ENCODE measurements at regions not wholly inside any gene's neighbourhood (a gene's known extent, or its start where the extent isn't known, plus 50 kb on each side); places are given as distances from the start of the nearest gene placed in this dataset.
A peak's percentile ranks its signal among the peaks of the same experiment; 100 is the strongest.
"Not testable (repeated sequence)": the region's sequence is repeated elsewhere in the genome, so short reads cannot be mapped to it uniquely, and the experiment has no call there.

GRCh38 chr9:61386035-61386815 is 196.4 kb downstream of the SPATA31A7 start:
- POLR2A ChIA-PET; H3K4me2 ChIP-seq (ENCODE audit: insufficient read depth, low read length); H4K20me1 ChIP-seq (replicated peaks; ENCODE audit: control insufficient read depth, extremely low read depth, insufficient read depth, low read length); FAIRE-seq; H3K9ac ChIP-seq (replicated peaks; ENCODE audit: extremely low read depth, insufficient read depth, low read length); H3K9me1 ChIP-seq (replicated peaks; ENCODE audit: control insufficient read depth, extremely low read depth, insufficient read depth, low read length); H3K9me3 ChIP-seq (replicated peaks; ENCODE audit: control insufficient read depth, insufficient read depth, low read length); H2AFZ ChIP-seq (ENCODE audit: low read depth, low read length); H3K27me3 ChIP-seq (ENCODE audit: control insufficient read depth in 2 of 2, insufficient read depth in 2 of 2, low read length in 2 of 2); H3K36me3 ChIP-seq (ENCODE audit: control insufficient read depth in 2 of 2, extremely low read depth in 1 of 2, insufficient read depth in 2 of 2, low read length in 2 of 2); DNase-seq (ENCODE audit: low read depth, low spot score); H3K4me1 ChIP-seq (ENCODE audit: control insufficient read depth, extremely low read depth, insufficient read depth, low read length); H3K27ac ChIP-seq (ENCODE audit: insufficient read depth, low read depth, low read length); intact Hi-C loops (cut with micrococcal nuclease); H3K79me2 ChIP-seq (ENCODE audit: control insufficient read depth, insufficient read depth, low read length); H3K4me3 ChIP-seq (replicated peaks in 1 of 3; ENCODE audit: insufficient read depth in 1 of 3, low read depth in 1 of 3, low read length in 3 of 3); dilution Hi-C loops (cut with MboI; ENCODE audit: extremely low pct_ligation_motif_present, low sequenced_read_pairs); CTCF ChIA-PET: not testable (repeated sequence)
- BruUV-seq (replicated peaks) = TSS peak; percentile 83

- dilution Hi-C loops (cut with MboI; ENCODE audit: extremely low pct_ligation_motif_present, low sequenced_read_pairs); H3K79me2 ChIP-seq (ENCODE audit: control insufficient read depth, insufficient read depth, low read length); H3K9me3 ChIP-seq (replicated peaks; ENCODE audit: control insufficient read depth, insufficient read depth, low read length); DNase-seq (ENCODE audit: low read depth, low spot score); H4K20me1 ChIP-seq (replicated peaks; ENCODE audit: control insufficient read depth, extremely low read depth, insufficient read depth, low read length); H3K27ac ChIP-seq (ENCODE audit: insufficient read depth, low read depth, low read length); H2AFZ ChIP-seq (ENCODE audit: low read depth, low read length); CTCF ChIA-PET; H3K9me1 ChIP-seq (replicated peaks; ENCODE audit: control insufficient read depth, extremely low read depth, insufficient read depth, low read length); H3K36me3 ChIP-seq (ENCODE audit: control insufficient read depth in 2 of 2, extremely low read depth in 1 of 2, insufficient read depth in 2 of 2, low read length in 2 of 2); H3K9ac ChIP-seq (replicated peaks; ENCODE audit: extremely low read depth, insufficient read depth, low read length); intact Hi-C loops (cut with micrococcal nuclease); H3K4me2 ChIP-seq (ENCODE audit: insufficient read depth, low read length); H3K27me3 ChIP-seq (ENCODE audit: control insufficient read depth in 2 of 2, insufficient read depth in 2 of 2, low read length in 2 of 2); H3K4me3 ChIP-seq (replicated peaks in 1 of 3; ENCODE audit: insufficient read depth in 1 of 3, low read depth in 1 of 3, low read length in 3 of 3); POLR2A ChIA-PET; H3K4me1 ChIP-seq (ENCODE audit: control insufficient read depth, extremely low read depth, insufficient read depth, low read length); FAIRE-seq: not testable (repeated sequence)
- TSS peak; percentile 39 for BruUV-seq (replicated peaks)
Measured at GRCh38 chr9:61386816-61387102, 196.9 kb downstream of the SPATA31A7 start.

- not testable (repeated sequence) for FAIRE-seq; BruUV-seq (replicated peaks)
Measured at GRCh38 chr9:61402692-61403091, 212.9 kb downstream of the SPATA31A7 start.

DNA sequence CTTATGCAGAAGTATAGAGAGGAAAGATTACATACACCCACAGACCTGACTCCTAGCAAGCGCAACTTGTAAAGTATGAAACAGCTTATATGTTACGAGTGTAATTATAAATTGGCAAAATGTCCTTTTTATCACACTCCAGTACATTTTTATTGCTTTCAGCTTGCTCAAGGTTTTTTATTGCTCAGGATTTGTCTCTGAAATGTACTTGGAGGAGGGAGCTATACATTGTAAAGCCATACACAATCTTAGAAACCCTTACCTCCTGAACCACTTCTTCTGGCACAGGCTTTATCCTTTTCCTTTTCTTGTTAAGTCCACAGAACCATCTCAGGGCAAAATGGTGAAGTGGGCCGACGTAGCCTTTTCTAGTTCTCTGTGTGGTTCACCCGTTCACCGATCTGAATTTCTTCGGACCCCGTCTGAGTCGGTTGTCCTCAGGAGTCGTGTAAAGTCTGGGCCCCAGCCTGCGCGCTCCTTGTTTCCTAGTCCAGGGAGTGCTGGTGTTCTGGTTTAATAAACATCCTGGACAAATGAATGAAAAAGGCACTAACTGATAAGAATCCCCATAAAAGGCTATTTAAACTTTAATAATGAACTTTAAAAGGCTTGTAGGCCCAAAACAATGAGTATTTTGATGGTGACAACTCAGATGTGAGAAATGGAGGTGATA is 222.2 kb downstream of the SPATA31A7 start:
- H3K36me3 ChIP-seq (ENCODE audit: control insufficient read depth in 2 of 2, extremely low read depth in 1 of 2, insufficient read depth in 2 of 2, low read length in 2 of 2); CTCF ChIA-PET; H3K9me1 ChIP-seq (replicated peaks; ENCODE audit: control insufficient read depth, extremely low read depth, insufficient read depth, low read length); H4K20me1 ChIP-seq (replicated peaks; ENCODE audit: control insufficient read depth, extremely low read depth, insufficient read depth, low read length); H3K27me3 ChIP-seq (ENCODE audit: control insufficient read depth in 2 of 2, insufficient read depth in 2 of 2, low read length in 2 of 2); BruUV-seq (replicated peaks); DNase-seq (ENCODE audit: low read depth, low spot score); H3K27ac ChIP-seq (ENCODE audit: insufficient read depth, low read depth, low read length); H3K9ac ChIP-seq (replicated peaks; ENCODE audit: extremely low read depth, insufficient read depth, low read length); FAIRE-seq; H2AFZ ChIP-seq (ENCODE audit: low read depth, low read length); H3K4me3 ChIP-seq (replicated peaks in 1 of 3; ENCODE audit: insufficient read depth in 1 of 3, low read depth in 1 of 3, low read length in 3 of 3); intact Hi-C loops (cut with micrococcal nuclease); H3K9me3 ChIP-seq (replicated peaks; ENCODE audit: control insufficient read depth, insufficient read depth, low read length); H3K4me1 ChIP-seq (ENCODE audit: control insufficient read depth, extremely low read depth, insufficient read depth, low read length); H3K79me2 ChIP-seq (ENCODE audit: control insufficient read depth, insufficient read depth, low read length); dilution Hi-C loops (cut with MboI; ENCODE audit: extremely low pct_ligation_motif_present, low sequenced_read_pairs); POLR2A ChIA-PET; H3K4me2 ChIP-seq (ENCODE audit: insufficient read depth, low read length): not testable (repeated sequence)

More at GRCh38 chr9:61402692-61403091, 212.9 kb downstream of the SPATA31A7 start:
- H3K36me3 ChIP-seq (ENCODE audit: control insufficient read depth in 2 of 2, extremely low read depth in 1 of 2, insufficient read depth in 2 of 2, low read length in 2 of 2); H3K27ac ChIP-seq (ENCODE audit: insufficient read depth, low read depth, low read length); H3K79me2 ChIP-seq (ENCODE audit: control insufficient read depth, insufficient read depth, low read length); H3K4me1 ChIP-seq (ENCODE audit: control insufficient read depth, extremely low read depth, insufficient read depth, low read length); H3K4me2 ChIP-seq (ENCODE audit: insufficient read depth, low read length); H3K9me1 ChIP-seq (replicated peaks; ENCODE audit: control insufficient read depth, extremely low read depth, insufficient read depth, low read length); H3K27me3 ChIP-seq (ENCODE audit: control insufficient read depth in 2 of 2, insufficient read depth in 2 of 2, low read length in 2 of 2); H2AFZ ChIP-seq (ENCODE audit: low read depth, low read length); dilution Hi-C loops (cut with MboI; ENCODE audit: extremely low pct_ligation_motif_present, low sequenced_read_pairs); H4K20me1 ChIP-seq (replicated peaks; ENCODE audit: control insufficient read depth, extremely low read depth, insufficient read depth, low read length); H3K9ac ChIP-seq (replicated peaks; ENCODE audit: extremely low read depth, insufficient read depth, low read length); intact Hi-C loops (cut with micrococcal nuclease); POLR2A ChIA-PET; DNase-seq (ENCODE audit: low read depth, low spot score); H3K9me3 ChIP-seq (replicated peaks; ENCODE audit: control insufficient read depth, insufficient read depth, low read length); H3K4me3 ChIP-seq (replicated peaks in 1 of 3; ENCODE audit: insufficient read depth in 1 of 3, low read depth in 1 of 3, low read length in 3 of 3); CTCF ChIA-PET: not testable (repeated sequence)
